AG10803 (cell line): ENCODE measurements at regions not wholly inside any gene's neighbourhood (a gene's known extent, or its start where the extent isn't known, plus 50 kb on each side); places are given as distances from the start of the nearest gene placed in this dataset.
"Not testable (repeated sequence)": the region's sequence is repeated elsewhere in the genome, so short reads cannot be mapped to it uniquely, and the experiment has no call there.

Source experiments
- DNase-seq: peaks from one replicate; pipeline ENCODE4 v3.0.0; 2010; ENCODE audit warnings: low read depth
- H3K4me3 ChIP-seq: 2 replicates; pipeline ENCODE4 v1.5.1; 2011; ENCODE audit warnings: mild to moderate bottlenecking, low read length, control low read depth
- CTCF ChIP-seq: conservative IDR thresholded peaks from 2 replicates; pipeline ENCODE4 v1.5.1; 2011; ENCODE audit warnings: mild to moderate bottlenecking, low read length, control low read depth, inconsistent platforms

GRCh38 chr11:23206741-23207336 is 346.6 kb upstream of the CCDC179 start:
- DNase-seq: no peak
- no peak overlapping the region for H3K4me3 ChIP-seq
- TF ChIP-seq CTCF: no peak

- DNase-seq: peak; percentile 16
- H3K4me3 ChIP-seq: no peak overlapping the region
- no peak for TF ChIP-seq CTCF
Measured at GRCh38 chr11:23211221-23211620, 350.9 kb upstream of the CCDC179 start.

- H3K4me3 ChIP-seq: no peak overlapping the region
- TF ChIP-seq CTCF: no peak
- no peak for DNase-seq
Measured at GRCh38 chr11:23212807-23213206, 352.5 kb upstream of the CCDC179 start.

GRCh38 chr11:23217072-23217471 is 356.8 kb upstream of the CCDC179 start:
- no peak for TF ChIP-seq CTCF
- DNase-seq: no peak
- H3K4me3 ChIP-seq: no peak overlapping the region

- H3K4me3 ChIP-seq, DNase-seq: not testable (repeated sequence)
Measured at GRCh38 chr11:23220086-23220485, 359.8 kb upstream of the CCDC179 start.

- TF ChIP-seq CTCF: no peak
- no peak for DNase-seq
- H3K4me3 ChIP-seq: no peak overlapping the region
Measured at GRCh38 chr11:23221366-23221765, 361.1 kb upstream of the CCDC179 start.

GRCh38 chr11:23226331-23227077 is 366.2 kb upstream of the CCDC179 start:
- DNase-seq: peak; percentile 90
- no peak overlapping the region for H3K4me3 ChIP-seq
- no peak for TF ChIP-seq CTCF
